ENCODE measurements at regions not wholly inside any gene's neighbourhood (a gene's known extent, or its start where the extent isn't known, plus 50 kb on each side); places are given as distances from the start of the nearest gene placed in this dataset.
"Not testable (repeated sequence)": the region's sequence is repeated elsewhere in the genome, so short reads cannot be mapped to it uniquely, and the experiment has no call there.

DNA sequence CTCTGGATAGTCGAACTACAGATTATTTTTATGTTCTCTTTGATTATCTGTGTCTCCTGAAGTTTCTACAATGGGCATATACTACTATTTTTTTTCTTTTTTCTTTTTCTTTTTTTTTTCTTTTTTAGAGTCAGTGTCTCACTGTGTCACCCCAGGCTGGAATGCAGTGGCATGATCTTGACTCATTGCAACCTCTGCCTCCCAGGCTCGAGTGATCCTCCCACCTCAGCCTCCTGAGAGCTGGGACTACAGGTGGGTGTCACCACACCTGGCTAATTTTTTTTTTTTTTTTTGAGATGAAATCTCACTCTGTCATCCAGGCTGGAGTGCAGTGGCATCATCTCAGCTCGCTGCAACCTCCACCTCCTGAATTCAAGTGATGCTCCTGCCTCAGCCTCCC, 250.7 kb upstream of the KAZN start:
- DNase-seq (ENCODE audit: low spot score) = no peak

DNA sequence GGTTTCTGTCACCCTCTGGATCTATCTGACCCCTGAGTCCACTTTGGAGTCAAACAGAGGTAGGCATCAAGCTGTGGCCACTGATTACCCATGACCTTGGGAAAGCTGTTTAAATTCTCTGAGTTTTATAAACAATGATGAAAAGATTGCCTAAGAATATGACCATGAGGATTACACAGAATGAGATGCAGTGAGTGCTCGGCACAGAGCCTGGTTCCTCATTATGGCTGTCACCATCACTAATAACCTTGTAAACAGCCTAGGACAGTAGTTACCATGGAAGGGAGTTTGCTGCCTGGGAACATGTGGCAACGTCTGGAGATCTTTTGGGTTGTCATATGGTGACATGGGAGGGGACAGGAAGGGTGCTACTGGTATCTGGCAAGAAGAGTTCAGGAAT, 248.3 kb upstream of the KAZN start:
- DNase-seq (ENCODE audit: low spot score) = no peak

GRCh38 chr1:14352897-14353296, 245.6 kb upstream of the KAZN start:
- DNase-seq (ENCODE audit: low spot score) = no peak

GRCh38 chr1:14361005-14361404, 237.5 kb upstream of the KAZN start:
- DNase-seq (ENCODE audit: low spot score) = not testable (repeated sequence)

DNA sequence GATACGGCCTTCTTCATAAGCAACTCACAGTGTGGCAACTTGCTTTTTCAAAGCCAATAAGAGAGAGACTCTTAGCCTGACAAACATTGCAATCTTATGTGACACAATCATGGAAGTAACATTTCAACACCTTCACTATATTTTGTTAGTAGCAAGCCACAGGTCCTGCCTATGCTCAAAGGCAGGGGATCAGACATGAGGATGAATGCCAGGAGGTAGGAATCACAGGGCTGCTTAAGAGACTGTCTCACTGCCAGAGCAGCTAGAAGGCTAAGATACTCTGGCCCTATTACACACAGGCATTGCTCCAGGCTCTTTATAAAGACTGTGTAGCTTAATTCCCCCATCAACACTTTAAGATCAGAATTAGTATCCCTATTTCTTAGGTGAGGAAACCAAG, 236.2 kb upstream of the KAZN start:
- DNase-seq (ENCODE audit: low spot score) = no peak

GRCh38 chr1:14363036-14363590, 235.4 kb upstream of the KAZN start:
- no peak for DNase-seq (ENCODE audit: low spot score)

GRCh38 chr1:14363707-14364413, 234.6 kb upstream of the KAZN start:
- no peak for DNase-seq (ENCODE audit: low spot score)

GRCh38 chr1:14365301-14365988, 233.0 kb upstream of the KAZN start:
- no peak for DNase-seq (ENCODE audit: low spot score)

- DNase-seq (ENCODE audit: low spot score) = no peak
Observed at GRCh38 chr1:14366091-14367018, 232.1 kb upstream of the KAZN start.

DNA sequence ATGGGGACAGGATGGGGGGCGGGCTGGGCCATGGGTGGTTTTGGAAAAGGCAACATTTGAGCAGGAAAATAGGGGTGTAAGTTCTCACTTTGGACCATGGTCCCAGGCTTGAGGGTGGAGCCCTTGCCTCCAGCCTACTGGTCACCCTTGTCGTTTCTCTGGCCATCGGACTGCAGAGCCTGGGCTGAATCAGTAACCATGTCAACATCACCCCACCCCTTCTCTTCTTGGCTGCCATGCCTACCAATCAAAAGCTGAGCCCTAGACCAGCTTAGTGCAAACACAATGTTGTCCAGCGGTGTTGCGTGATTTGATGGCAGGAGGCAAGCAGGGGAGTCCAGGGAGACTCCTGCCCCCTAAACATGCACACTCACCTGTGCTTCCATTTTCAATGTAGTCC, 231.0 kb upstream of the KAZN start:
- DNase-seq (ENCODE audit: low spot score) = no peak

- no peak for DNase-seq (ENCODE audit: low spot score)
Observed at GRCh38 chr1:14369526-14370213, 228.8 kb upstream of the KAZN start.

DNA sequence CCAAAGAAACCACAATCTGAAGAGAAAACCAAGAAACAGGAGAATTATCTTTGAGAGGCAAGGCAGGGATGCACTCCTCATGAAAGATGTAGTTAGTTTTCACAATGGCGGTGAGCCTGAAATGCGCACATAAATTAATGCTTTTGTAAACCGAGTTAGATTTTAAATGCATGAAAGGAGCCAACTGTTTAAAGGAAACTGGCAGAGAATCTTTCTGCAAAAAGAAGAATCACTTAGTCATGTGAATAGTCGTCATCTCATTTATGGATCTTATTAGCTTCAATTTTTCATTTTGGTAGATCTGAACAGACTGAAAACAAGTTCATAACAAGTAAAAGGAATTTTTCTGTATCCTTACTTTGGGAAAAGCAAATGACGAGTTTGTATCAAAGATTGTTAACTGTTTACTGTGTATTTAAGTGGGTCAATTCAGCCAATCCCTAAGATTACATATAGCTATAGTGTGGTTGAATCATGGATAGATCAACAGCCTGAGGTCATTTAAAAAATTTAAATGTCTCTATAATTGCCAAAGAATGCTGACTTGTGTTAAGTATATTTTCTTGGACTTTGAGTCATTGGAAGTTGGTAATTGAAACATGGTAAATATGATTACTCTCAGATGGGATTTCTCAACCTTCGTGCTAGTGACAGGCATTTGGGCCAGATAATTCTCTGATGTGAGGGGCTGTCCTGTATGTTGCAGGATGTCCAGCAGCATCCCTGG, 226.6 kb upstream of the KAZN start:
- no peak for DNase-seq (ENCODE audit: low spot score)

DNA sequence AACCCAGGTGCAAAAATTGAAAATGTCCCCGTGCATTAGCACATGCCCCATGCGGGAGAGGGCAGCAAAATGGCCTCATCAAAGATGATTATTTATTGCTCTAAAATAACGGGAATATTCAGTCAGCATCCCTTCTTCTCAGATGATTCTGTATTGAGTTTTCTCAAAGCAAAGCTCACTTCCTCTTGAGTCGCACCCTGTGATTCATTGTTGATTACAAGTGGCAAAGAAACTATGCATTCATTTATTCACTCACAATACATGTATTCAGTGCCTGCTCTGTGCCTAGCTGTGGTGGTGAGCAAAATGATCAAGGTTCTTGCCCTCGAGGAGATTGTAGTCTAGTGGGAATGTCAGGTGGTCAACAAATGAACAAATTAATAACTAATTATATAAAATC, 226.0 kb upstream of the KAZN start:
- no peak for DNase-seq (ENCODE audit: low spot score)

- no peak for DNase-seq (ENCODE audit: low spot score)
Observed at GRCh38 chr1:14373081-14373758, 225.3 kb upstream of the KAZN start.

DNA sequence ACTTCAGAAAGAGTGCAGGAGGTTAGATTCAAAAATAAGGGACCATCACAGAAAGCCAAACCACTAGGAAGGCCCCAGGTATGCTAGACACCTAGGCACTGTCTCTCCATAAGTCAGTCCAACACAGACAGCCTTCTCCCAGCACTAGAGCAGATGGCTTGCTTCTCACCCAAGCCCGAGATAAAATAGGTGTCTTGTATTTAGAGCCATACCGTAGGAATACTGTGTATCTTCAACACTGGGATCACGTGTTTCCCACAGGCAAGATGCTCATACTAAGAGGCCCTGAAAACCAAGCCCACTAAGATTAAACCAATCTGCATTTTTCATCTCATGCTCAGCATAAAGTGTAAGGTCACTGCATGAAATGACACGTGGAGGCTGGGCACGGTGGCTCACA, 223.3 kb upstream of the KAZN start:
- DNase-seq (ENCODE audit: low spot score) = no peak

DNA sequence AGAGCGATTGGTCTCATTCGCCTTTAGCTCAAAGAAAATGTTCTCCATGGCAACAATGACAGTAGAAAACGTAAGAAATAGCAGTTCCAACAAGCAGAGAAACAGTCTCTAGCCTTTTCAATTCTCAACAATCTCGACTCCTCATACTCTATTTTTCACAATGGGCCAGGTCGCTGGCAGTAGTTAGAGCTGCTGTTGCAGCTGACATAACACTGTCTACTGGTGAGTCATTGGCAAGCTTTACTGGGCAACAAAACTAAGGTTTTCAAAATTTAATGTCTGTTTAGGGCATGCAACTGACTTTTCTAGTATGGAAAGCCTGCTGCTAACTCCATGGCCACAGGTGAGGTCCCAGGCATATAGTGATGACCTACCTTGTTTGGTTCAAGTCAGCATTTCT, 221.1 kb upstream of the KAZN start:
- DNase-seq (ENCODE audit: low spot score) = no peak

DNA sequence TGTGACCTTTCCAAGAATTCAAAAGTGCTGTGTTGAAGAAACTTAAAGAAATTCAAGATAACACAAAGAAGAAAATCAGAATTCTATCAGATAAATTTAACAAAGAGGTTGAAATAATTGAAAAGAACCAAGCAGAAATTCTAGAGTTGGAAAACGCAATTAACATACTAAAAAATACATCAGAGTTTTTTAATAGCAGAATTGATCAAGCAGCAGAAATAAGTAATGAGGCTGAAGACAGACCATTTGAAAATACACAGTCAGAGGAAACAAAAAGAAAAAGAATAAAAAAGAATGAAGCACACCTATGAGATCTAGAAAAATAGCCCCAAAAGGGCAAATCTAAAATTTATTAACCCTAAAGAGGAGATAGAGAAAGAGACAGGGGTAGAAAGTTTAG, 218.1 kb upstream of the KAZN start:
- DNase-seq (ENCODE audit: low spot score) = no peak

GRCh38 chr1:14390816-14391215, 207.7 kb upstream of the KAZN start:
- DNase-seq (ENCODE audit: low spot score) = no peak

DNA sequence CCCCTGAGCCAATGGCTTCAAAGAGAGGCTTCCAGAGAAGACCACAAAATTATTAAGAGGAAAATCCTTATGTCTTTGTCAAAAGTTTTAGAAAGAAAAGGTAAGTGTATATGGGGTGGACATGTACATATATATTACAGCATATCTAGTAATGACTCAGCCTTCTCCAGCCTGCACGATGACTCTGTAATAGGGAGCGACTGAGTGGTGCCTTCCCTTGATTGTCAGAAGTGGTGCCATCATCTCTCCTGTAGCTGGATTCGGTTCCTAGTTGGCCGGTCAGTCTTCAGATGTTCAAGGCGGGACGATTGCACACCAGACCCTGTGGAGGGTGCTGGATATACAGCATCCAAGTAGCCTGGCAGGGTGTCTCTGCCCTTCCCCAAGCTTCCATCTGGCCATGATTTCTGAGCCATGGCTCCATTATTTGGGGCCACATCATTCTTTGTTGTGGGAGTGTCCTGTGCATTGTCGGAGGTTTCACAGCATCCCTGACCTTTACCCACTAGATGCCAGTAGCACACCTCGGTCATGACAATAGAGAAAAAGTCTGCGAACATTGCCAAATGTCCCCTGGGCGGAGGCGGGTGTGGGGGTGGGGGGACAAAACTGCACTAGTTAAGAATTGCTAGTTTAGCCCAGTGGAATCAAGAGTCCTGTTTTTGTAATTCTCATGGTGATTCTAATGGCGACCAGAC, 206.2 kb upstream of the KAZN start:
- DNase-seq (ENCODE audit: low spot score) = no peak

DNA sequence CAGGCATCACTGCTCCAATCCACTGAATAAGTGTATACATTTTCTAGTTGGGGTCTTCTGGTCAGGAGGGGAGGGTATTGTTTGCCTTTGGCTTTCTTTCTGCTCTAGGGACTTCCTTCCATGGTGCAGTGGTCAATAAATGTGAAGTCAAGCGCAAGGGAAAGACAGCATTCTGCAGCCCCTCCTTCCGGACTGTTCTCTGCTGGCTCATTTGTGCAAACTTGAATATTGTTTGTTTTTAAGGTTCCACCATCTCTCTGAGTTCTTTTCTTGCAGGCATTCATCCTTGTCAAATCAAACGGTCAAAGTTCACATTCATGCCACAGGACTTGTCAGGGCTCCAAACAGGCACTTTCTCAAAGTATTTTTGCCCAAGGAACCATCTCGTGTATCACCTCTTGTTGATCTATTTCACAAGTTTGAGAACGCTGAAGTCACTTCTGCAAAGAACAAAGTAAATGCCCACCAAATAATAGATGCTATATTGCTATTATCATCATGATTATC, 205.6 kb upstream of the KAZN start:
- DNase-seq (ENCODE audit: low spot score) = no peak
